K562 (cell line): ENCODE measurements at regions not wholly inside any gene's neighbourhood (a gene's known extent, or its start where the extent isn't known, plus 50 kb on each side); places are given as distances from the start of the nearest gene placed in this dataset.

Experiments used
- CBX8 ChIP-seq: fragments of 200-600 bp; sonication (generic); IDR thresholded peaks from 2 replicates; pipeline ENCODE4 v1.6.1; 2012; ENCODE audit warnings: borderline replicate concordance, mixed run types, low read depth, mild to moderate bottlenecking, moderate library complexity, mixed read lengths, low read length, control low read depth, inconsistent platforms; ENCODE audit not compliant: poor library complexity, severe bottlenecking; ENCODE audit errors: extremely low read depth
- CHD4 ChIP-seq: fragments of 200-600 bp; sonication (generic); IDR thresholded peaks from 3 replicates; pipeline ENCODE4 v1.6.1; 2012; ENCODE audit warnings: low read depth, mild to moderate bottlenecking, mixed read lengths, low read length, inconsistent platforms; ENCODE audit not compliant: insufficient read depth, insufficient replicate concordance, poor library complexity, severe bottlenecking
- HDAC6 ChIP-seq: IDR thresholded peaks from 2 replicates; pipeline ENCODE4 v1.6.1; 2012; ENCODE audit warnings: low read depth, mild to moderate bottlenecking, control low read depth, inconsistent platforms, low read length, moderate library complexity
- ZNF175 ChIP-seq: fragments of 200-800 bp; sonication (Bioruptor generic); IDR thresholded peaks from 2 replicates; pipeline ENCODE4 v1.6.1; 2016; ENCODE audit warnings: low read depth, mild to moderate bottlenecking, missing genetic modification characterization, missing compliant biosample characterization
- TF ChIP-seq, protein P1 (sequence below): sonication (generic); formaldehyde crosslinking; IDR thresholded peaks from 2 replicates; pipeline ENCODE4 v1.8.0; 2022; ENCODE audit warnings: missing genetic modification reagents, mild to moderate bottlenecking, borderline replicate concordance
- TF ChIP-seq, protein P2 (sequence below), 3 experiments: IDR thresholded peaks in 2 of 3; conservative IDR thresholded peaks in 1 of 3; 2 replicates each; pipeline ENCODE4 v1.5.1; 2011 to 2012; ENCODE audit warnings: low read length in 3 of 3, mild to moderate bottlenecking in 3 of 3, control low read depth in 2 of 3, improper control_type of control experiment in 1 of 3, inconsistent platforms in 1 of 3, low read depth in 1 of 3, mixed read lengths in 1 of 3, moderate library complexity in 1 of 3; ENCODE audit not compliant: insufficient read depth in 2 of 3

DNA sequence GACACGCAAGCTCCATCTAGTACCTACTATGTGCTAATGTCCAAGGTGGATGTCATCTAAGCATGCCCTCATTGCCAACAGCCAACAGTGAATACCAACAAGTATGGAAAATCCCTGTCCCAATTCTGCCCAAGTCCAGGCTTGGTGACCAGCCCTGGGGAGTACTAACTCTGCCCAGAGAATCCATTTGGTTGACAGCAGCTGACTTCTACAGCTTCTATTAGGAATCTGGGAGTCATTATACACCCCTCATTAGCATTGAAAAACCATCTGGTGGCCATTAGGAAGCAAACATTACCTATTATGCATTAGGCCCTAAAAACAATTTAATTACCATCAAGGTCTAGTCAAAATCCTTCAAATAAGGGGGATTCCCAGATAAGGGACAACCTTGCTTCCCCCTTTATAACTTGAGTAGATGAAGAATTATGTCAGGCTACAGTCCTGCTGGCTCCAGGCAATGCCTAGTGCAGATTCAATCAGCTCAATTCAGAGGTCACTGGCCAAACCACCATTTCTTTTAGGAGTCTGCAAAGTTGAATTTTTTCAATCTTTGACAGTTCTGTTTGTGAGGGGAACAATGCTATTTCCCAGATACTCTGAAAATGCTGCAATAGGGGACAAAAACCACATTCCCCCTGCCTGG is 228.0 kb upstream of the LDB2 start:
- TF ChIP-seq HDAC6 (no peak), ZNF175 (no peak), CBX8 (no peak), CHD4 (no peak)
- TF ChIP-seq, protein P1, sequence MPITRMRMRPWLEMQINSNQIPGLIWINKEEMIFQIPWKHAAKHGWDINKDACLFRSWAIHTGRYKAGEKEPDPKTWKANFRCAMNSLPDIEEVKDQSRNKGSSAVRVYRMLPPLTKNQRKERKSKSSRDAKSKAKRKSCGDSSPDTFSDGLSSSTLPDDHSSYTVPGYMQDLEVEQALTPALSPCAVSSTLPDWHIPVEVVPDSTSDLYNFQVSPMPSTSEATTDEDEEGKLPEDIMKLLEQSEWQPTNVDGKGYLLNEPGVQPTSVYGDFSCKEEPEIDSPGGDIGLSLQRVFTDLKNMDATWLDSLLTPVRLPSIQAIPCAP, result no peak
- TF ChIP-seq, protein P2, sequence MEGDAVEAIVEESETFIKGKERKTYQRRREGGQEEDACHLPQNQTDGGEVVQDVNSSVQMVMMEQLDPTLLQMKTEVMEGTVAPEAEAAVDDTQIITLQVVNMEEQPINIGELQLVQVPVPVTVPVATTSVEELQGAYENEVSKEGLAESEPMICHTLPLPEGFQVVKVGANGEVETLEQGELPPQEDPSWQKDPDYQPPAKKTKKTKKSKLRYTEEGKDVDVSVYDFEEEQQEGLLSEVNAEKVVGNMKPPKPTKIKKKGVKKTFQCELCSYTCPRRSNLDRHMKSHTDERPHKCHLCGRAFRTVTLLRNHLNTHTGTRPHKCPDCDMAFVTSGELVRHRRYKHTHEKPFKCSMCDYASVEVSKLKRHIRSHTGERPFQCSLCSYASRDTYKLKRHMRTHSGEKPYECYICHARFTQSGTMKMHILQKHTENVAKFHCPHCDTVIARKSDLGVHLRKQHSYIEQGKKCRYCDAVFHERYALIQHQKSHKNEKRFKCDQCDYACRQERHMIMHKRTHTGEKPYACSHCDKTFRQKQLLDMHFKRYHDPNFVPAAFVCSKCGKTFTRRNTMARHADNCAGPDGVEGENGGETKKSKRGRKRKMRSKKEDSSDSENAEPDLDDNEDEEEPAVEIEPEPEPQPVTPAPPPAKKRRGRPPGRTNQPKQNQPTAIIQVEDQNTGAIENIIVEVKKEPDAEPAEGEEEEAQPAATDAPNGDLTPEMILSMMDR (IDR thresholded peaks at IDR 0.05 in 2 of 3, conservative IDR thresholded peaks at IDR 0.05 in 1 of 3; ENCODE audit: insufficient read depth in 2 of 3, low read depth in 1 of 3, low read length in 3 of 3), result no peak
